ENCODE measurements at regions not wholly inside any gene's neighbourhood (a gene's known extent, or its start where the extent isn't known, plus 50 kb on each side); places are given as distances from the start of the nearest gene placed in this dataset.

GRCh38 chr10:8889538-8889937 lies 835.0 kb downstream of the GATA3 start:
- TF ChIP-seq CTCF (IDR thresholded peaks at IDR 0.05) (no peak), POLR2A (IDR thresholded peaks at IDR 0.05) (no peak)
